ENCODE measurements at regions not wholly inside any gene's neighbourhood (a gene's known extent, or its start where the extent isn't known, plus 50 kb on each side); places are given as distances from the start of the nearest gene placed in this dataset.

DNA sequence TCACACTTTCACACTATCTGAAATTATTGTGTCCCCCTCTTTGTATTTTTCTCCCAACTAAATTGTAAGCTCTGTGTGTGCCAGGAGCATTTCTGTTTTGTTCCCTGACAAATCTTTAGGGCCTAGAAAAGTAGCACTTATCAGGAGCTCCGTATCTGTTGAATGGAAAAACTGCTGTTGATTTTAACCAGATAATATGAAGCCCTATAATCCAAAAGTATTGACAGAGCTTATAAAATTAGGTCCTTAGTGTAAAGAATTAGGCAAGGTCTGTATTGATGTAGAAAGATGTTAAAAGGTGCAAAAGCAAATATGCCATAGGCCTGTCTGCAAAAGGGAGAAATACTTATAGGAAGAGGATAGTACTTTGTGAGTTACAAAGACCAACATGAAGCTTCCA lies 109.4 kb upstream of the ISL1 start:
- TF ChIP-seq POLR2A (IDR thresholded peaks at IDR 0.05) (no peak), CTCF (IDR thresholded peaks at IDR 0.05) (no peak)
- intact Hi-C loops (cut with DNase I; ENCODE audit: low total_unique reads) = no loop called here

GRCh38 chr5:51275428-51275827 lies 107.8 kb upstream of the ISL1 start:
- Histone ChIP-seq H3K36me3 (no peaks in the 10 kb centered on the region), H3K9me3 (no peaks in the 10 kb centered on the region), H3K4me3 (no peak overlapping the region), H3K27me3 (no peaks in the 10 kb centered on the region), H3K27ac (no peak overlapping the region), H3K4me1 (no peaks in the 10 kb centered on the region)
- no peak for TF ChIP-seq CTCF (IDR thresholded peaks at IDR 0.05)
- TF ChIP-seq POLR2A (IDR thresholded peaks at IDR 0.05) = no peak
- intact Hi-C loops (cut with DNase I; ENCODE audit: low total_unique reads) = no loop called here
- DNase-seq = no peak

More for the DNA sequence above, 109.4 kb upstream of the ISL1 start:
- no peaks in the 10 kb centered on the region for H3K27me3 ChIP-seq
- no peaks in the 10 kb centered on the region for H3K36me3 ChIP-seq
- H3K4me1 ChIP-seq = no peaks in the 10 kb centered on the region
- H3K27ac ChIP-seq = no peak overlapping the region
- H3K4me3 ChIP-seq = no peak overlapping the region
- DNase-seq = no peak
- H3K9me3 ChIP-seq = no peaks in the 10 kb centered on the region

DNA sequence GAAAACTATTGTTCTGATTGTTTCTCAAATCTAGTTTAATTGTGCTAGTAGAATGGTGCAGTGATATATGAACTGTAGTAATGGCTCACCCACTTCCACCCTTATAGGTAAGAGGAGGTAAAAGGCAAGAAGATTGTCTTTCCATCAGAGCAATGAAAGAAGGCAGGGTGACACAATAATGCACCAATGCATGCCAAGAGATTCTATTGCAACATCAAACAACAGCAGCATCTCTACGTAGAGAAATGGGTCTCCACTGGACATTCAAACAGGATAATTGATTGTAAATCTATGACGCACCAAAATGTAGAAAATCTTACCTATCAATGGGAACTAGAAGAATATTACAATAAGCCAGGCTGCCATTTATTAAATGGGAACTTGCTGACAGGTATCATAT lies 107.0 kb upstream of the ISL1 start:
- no peaks in the 10 kb centered on the region for H3K27me3 ChIP-seq
- no peaks in the 10 kb centered on the region for H3K9me3 ChIP-seq
- H3K27ac ChIP-seq = no peak overlapping the region
- no peaks in the 10 kb centered on the region for H3K4me1 ChIP-seq
- intact Hi-C loops (cut with DNase I; ENCODE audit: low total_unique reads) = no loop called here
- no peak overlapping the region for H3K4me3 ChIP-seq
- no peak for DNase-seq
- no peaks in the 10 kb centered on the region for H3K36me3 ChIP-seq
- no peak for TF ChIP-seq POLR2A (IDR thresholded peaks at IDR 0.05)
- TF ChIP-seq CTCF (IDR thresholded peaks at IDR 0.05) = no peak

GRCh38 chr5:51278539-51278938 lies 104.7 kb upstream of the ISL1 start:
- no peak for TF ChIP-seq POLR2A (IDR thresholded peaks at IDR 0.05)
- TF ChIP-seq CTCF (IDR thresholded peaks at IDR 0.05) = no peak
- Histone ChIP-seq H3K27me3 (no peaks in the 10 kb centered on the region), H3K4me3 (no peak overlapping the region), H3K9me3 (no peaks in the 10 kb centered on the region), H3K36me3 (no peaks in the 10 kb centered on the region), H3K4me1 (no peaks in the 10 kb centered on the region), H3K27ac (no peak overlapping the region)
- no peak for DNase-seq
- intact Hi-C loops (cut with DNase I; ENCODE audit: low total_unique reads) = no loop called here

DNA sequence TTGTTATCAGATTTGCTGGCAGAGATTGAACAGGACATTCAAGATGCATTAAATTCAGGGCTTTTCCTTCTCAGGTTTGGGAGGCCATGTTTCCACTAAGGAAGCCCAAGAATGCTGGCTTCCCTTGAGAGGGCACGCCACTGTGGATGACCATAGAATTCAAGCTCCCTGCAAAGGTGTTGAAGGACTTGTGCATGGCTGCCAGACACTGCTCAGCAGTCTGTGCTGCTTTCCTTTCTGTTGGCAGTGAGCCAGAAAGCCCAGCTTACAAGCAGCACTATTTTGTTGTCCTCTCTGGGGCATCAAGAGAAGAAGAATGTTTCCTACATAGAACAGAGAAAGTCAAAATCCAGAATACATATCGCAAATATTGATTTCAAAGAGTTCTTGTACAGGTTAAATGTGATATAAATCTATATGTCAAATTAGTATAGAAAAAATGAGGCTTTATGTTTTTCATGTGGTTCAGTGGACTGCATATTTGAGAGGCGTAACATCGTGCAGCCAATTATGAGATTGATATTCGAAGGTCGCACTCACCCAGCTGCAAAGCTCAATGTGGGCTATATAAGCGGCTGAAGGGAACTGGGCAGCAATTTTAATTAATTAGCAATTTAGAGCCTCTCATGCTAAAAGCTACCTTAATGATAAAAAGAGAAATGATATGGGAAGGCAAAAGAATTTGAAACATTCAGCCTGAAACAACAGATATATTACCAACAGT lies 103.1 kb upstream of the ISL1 start:
- H3K36me3 ChIP-seq = no peaks in the 10 kb centered on the region
- intact Hi-C loops (cut with DNase I; ENCODE audit: low total_unique reads) = no loop called here
- TF ChIP-seq CTCF (IDR thresholded peaks at IDR 0.05) (no peak), POLR2A (IDR thresholded peaks at IDR 0.05) (no peak)
- no peak overlapping the region for H3K4me3 ChIP-seq
- DNase-seq = no peak
- H3K27me3 ChIP-seq = no peaks in the 10 kb centered on the region
- no peaks in the 10 kb centered on the region for H3K9me3 ChIP-seq
- H3K27ac ChIP-seq = no peak overlapping the region
- H3K4me1 ChIP-seq = no peaks in the 10 kb centered on the region

All from uterus (tissue), 3 donors.